C4-2B (cell line): ENCODE measurements at regions not wholly inside any gene's neighbourhood (a gene's known extent, or its start where the extent isn't known, plus 50 kb on each side); places are given as distances from the start of the nearest gene placed in this dataset.

ENCODE experiments used
- ZFX ChIP-seq: fragments of 450-650 bp; IDR thresholded peaks from 2 replicates; pipeline ENCODE4 v1.6.1; 2017
- TF ChIP-seq, protein P1 (sequence below): fragments of 450-650 bp; conservative IDR thresholded peaks from 2 replicates; pipeline ENCODE4 v1.5.1; 2017; ENCODE audit warnings: mild to moderate bottlenecking

DNA sequence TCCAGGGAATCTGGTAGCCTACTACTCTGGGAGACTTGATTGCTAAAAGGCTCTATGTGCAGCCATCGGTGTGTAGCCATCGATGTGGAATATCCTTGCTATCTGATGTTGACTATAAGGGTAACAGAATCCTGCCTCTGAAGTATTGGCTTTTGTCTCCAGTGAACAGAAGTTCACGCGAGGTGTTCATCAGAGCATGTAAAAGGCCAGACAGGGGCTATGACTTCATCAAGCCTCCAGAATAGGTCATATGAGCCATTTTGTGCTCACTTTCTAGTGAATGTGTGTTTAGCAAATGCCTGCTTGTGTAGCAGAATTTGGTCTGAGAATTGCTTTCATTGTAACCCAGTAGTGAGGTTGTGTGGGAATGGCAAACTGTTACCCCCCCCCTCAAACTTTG lies 66.8 kb upstream of the RAD23B start:
- TF ChIP-seq, protein P1, sequence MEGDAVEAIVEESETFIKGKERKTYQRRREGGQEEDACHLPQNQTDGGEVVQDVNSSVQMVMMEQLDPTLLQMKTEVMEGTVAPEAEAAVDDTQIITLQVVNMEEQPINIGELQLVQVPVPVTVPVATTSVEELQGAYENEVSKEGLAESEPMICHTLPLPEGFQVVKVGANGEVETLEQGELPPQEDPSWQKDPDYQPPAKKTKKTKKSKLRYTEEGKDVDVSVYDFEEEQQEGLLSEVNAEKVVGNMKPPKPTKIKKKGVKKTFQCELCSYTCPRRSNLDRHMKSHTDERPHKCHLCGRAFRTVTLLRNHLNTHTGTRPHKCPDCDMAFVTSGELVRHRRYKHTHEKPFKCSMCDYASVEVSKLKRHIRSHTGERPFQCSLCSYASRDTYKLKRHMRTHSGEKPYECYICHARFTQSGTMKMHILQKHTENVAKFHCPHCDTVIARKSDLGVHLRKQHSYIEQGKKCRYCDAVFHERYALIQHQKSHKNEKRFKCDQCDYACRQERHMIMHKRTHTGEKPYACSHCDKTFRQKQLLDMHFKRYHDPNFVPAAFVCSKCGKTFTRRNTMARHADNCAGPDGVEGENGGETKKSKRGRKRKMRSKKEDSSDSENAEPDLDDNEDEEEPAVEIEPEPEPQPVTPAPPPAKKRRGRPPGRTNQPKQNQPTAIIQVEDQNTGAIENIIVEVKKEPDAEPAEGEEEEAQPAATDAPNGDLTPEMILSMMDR, result no peak
- TF ChIP-seq ZFX, result no peak
